GM13977 (cell line): ENCODE measurements at regions not wholly inside any gene's neighbourhood (a gene's known extent, or its start where the extent isn't known, plus 50 kb on each side); places are given as distances from the start of the nearest gene placed in this dataset.

Experiments
- DNase-seq: peaks from one replicate; pipeline ENCODE4 v3.0.0; 2012; ENCODE audit warnings: low spot score
- in situ Hi-C: fragments of 300-500 bp; cut with MboI; formaldehyde crosslinking; loops from one replicate; pipeline ENCODE4 v1.12.0; 2022; ENCODE audit warnings: low sequenced_read_pairs, low pct_unique_long_range_greater_than_20kb, mixed read lengths, inconsistent platforms; ENCODE audit not compliant: unreplicated experiment
- TF ChIP-seq, protein P1 (sequence below): IDR thresholded peaks from 2 replicates; pipeline ENCODE4 v1.5.1; 2012; ENCODE audit warnings: mild to moderate bottlenecking, control low read depth; ENCODE audit not compliant: insufficient read depth; ENCODE audit errors: extremely low read depth, missing control alignments

DNA sequence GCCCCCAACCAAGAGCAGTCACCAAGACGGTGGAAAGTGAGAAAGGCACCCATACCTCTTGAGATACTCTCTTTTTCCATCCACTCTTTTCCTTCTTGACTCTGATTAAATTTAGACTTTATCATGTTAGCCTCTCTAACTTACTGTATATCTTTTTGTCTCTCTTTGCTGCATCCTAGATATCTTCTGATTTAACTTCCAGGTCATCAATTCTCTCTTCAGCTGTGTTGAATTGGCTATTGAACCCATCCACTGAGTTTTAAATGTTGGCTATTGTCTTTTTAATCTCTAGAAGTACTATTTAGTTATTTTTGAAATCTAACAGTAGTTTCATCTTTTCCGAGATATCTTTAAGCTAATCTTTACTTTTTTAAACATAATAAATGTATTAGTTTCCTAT, 78.3 kb upstream of the MBOAT2 start:
- TF ChIP-seq, protein P1, sequence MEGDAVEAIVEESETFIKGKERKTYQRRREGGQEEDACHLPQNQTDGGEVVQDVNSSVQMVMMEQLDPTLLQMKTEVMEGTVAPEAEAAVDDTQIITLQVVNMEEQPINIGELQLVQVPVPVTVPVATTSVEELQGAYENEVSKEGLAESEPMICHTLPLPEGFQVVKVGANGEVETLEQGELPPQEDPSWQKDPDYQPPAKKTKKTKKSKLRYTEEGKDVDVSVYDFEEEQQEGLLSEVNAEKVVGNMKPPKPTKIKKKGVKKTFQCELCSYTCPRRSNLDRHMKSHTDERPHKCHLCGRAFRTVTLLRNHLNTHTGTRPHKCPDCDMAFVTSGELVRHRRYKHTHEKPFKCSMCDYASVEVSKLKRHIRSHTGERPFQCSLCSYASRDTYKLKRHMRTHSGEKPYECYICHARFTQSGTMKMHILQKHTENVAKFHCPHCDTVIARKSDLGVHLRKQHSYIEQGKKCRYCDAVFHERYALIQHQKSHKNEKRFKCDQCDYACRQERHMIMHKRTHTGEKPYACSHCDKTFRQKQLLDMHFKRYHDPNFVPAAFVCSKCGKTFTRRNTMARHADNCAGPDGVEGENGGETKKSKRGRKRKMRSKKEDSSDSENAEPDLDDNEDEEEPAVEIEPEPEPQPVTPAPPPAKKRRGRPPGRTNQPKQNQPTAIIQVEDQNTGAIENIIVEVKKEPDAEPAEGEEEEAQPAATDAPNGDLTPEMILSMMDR, result no peak
- in situ Hi-C loops, result no loop called here
- DNase-seq, result no peak

DNA sequence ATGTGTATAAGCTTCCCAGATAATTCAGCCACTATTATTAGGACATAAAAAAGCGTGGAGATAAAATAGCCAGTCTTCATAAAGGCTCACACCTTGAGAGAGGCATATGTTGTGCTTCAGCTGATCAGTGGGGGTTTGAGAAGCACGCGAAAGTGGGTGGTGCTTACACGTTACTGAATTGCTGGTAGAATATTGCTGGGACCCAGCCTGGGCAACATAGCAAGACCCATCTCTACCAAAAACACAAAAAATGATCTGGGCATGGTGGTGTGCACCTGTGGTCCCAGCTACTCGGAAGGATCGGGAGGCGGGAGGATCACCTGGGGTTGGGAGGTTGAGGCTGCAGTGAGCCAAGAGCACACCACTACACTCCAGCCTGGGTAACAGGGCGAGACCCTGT, 74.9 kb upstream of the MBOAT2 start:
- DNase-seq, result no peak
- TF ChIP-seq, protein P1, result no peak
- in situ Hi-C loops, result no loop called here

DNA sequence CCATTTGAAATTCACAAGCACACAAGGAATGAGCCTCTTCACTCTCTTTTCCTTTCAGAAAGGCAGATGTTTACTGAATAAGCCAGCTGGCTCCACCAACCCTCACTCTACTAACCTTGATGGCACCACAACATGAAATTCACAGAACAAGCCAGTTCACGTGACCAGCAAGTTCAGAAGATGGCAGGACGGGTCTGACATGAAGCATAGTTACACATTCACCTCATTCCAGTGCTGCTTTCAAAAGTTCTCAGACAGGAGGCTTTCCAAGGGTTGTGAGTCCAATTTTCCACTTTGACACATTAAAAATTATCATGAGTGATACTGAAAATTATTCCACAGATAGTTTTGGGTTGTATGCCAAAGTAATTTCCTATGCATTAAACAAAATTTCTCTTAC, 74.2 kb upstream of the MBOAT2 start:
- TF ChIP-seq, protein P1, result no peak
- in situ Hi-C loops, result no loop called here

DNA sequence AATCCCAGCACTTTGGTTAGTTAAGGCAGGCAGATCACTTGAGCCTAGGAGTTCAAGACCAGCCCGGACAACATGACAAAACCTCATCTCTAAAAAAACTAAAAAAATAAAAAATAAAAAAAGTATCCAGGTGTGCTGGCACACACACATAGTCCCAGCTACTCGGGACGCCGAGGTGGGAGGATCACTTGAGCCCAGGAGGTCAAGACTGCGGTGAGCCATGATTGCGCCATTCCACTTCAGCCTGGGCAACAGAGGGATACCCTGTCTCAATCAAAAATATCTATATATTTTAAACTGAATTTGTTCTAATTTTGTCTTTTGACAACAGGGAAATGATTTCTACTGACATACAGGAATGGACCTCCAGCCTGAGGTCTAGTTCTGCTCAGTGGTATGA, 73.3 kb upstream of the MBOAT2 start:
- no peak for DNase-seq
- in situ Hi-C loops, result no loop called here
- TF ChIP-seq, protein P1, result no peak

More for the DNA sequence above, 74.2 kb upstream of the MBOAT2 start:
- DNase-seq, result no peak

DNA sequence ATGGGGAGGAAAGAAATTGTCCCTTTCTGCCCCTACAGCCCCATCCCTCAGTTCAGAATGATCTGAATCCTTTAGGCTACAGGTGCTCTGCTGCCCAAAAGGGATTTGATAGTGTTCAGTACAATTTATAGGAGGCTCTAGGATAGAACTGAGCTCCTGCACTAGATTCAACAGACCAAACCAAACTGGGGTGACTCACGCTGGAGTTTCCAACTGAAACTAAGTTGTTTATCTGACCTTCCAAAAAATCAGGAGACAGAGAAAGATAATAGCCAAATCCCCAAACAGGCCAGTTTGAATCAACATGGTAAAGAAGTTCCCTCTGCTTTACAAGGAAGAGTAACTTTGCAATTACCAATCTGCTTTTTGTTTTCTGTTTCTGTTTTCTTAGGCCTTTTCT, 72.7 kb upstream of the MBOAT2 start:
- in situ Hi-C loops, result no loop called here
- TF ChIP-seq, protein P1, result no peak
- DNase-seq, result no peak

DNA sequence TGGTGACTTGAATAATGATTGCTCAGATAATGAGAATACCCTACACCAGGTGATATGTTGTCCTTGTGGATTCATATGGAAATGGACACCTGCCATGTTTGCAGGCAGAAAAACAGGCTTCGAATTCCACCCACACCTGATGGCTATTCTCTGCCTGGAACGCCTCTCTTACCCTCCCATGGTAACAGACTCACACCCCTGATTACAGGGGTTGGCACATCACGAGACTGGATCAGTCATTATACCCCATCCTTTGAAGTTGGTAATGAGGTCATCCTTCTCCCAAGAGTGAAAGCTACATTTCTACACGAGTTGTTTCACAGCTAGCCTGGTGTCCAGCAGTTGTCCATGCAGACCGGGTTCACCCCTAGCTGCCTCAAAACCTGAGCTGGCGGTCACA, 71.4 kb upstream of the MBOAT2 start:
- no peak for DNase-seq
- in situ Hi-C loops, result no loop called here
- TF ChIP-seq, protein P1, result no peak

DNA sequence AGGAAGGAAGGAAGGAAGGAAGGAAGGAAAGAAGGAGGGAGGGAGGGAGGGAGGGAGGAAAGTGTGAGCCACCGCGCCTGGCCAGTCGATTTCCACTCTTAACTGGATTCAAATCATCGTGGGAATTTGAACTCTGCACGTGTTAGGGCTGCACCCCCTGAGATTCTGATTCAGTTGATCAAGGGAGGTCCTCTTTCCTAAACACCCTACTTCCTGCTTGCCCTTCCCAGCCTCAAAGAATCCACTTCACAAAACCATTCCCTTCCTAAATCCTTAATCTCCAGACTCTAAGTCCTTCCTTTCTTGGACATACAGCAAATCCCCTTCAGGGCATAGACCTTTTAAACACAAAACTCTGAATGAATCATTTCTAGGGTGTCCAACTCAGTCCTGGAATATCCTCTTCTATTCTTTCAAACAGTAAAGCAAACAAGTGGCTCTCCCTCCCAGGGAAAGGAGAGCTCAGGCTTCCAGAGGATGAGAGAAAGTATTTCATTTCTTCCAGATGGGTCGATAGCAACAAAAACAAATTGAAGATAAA, 68.2 kb upstream of the MBOAT2 start:
- in situ Hi-C loops, result no loop called here
- DNase-seq, result no peak
- TF ChIP-seq, protein P1, result no peak
